GM19397 (cell line): ENCODE measurements at regions not wholly inside any gene's neighbourhood (a gene's known extent, or its start where the extent isn't known, plus 50 kb on each side); places are given as distances from the start of the nearest gene placed in this dataset.

Experiments
- ATAC-seq: cut with Tn5 transposase; IDR thresholded peaks from one replicate; pipeline ENCODE4 v1.9.1; 2021; ENCODE audit warnings: mild to moderate bottlenecking, moderate library complexity; ENCODE audit not compliant: unreplicated experiment

GRCh38 chr13:26942184-26942583 lies 181.6 kb upstream of the GPR12 start:
- ATAC-seq: no peak

- ATAC-seq: no peak
These were observed 181.0 kb upstream of the GPR12 start for GRCh38 chr13:26941345-26942174.

GRCh38 chr13:26934096-26934495 lies 173.5 kb upstream of the GPR12 start:
- no peak for ATAC-seq

- no peak for ATAC-seq
These were observed 171.9 kb upstream of the GPR12 start for GRCh38 chr13:26932465-26932864.

GRCh38 chr13:26929971-26930730 lies 169.6 kb upstream of the GPR12 start:
- peak; percentile 57 for ATAC-seq

- ATAC-seq: no peak
These were observed 166.9 kb upstream of the GPR12 start for GRCh38 chr13:26927511-26927910.

- no peak for ATAC-seq
These were observed 165.8 kb upstream of the GPR12 start for GRCh38 chr13:26926371-26926770.

GRCh38 chr13:26923824-26924605 lies 163.4 kb upstream of the GPR12 start:
- no peak for ATAC-seq

- no peak for ATAC-seq
These were observed 161.3 kb upstream of the GPR12 start for GRCh38 chr13:26921918-26922317.

GRCh38 chr13:26920614-26921355 lies 160.2 kb upstream of the GPR12 start:
- no peak for ATAC-seq

GRCh38 chr13:26919732-26920131 lies 159.1 kb upstream of the GPR12 start:
- ATAC-seq: no peak

GRCh38 chr13:26919311-26919710 lies 158.7 kb upstream of the GPR12 start:
- ATAC-seq: no peak

- ATAC-seq: no peak
These were observed 154.0 kb upstream of the GPR12 start for GRCh38 chr13:26914624-26915023.

GRCh38 chr13:26914148-26914547 lies 153.6 kb upstream of the GPR12 start:
- ATAC-seq: no peak

GRCh38 chr13:26910754-26911465 lies 150.3 kb upstream of the GPR12 start:
- ATAC-seq: no peak

- no peak for ATAC-seq
These were observed 148.9 kb upstream of the GPR12 start for GRCh38 chr13:26909477-26909876.

GRCh38 chr13:26908126-26908525 lies 147.5 kb upstream of the GPR12 start:
- no peak for ATAC-seq

- no peak for ATAC-seq
These were observed 138.6 kb upstream of the GPR12 start for GRCh38 chr13:26899202-26899601.

GRCh38 chr13:26897706-26898550 lies 137.3 kb upstream of the GPR12 start:
- no peak for ATAC-seq
